ENCODE measurements at regions not wholly inside any gene's neighbourhood (a gene's known extent, or its start where the extent isn't known, plus 50 kb on each side); places are given as distances from the start of the nearest gene placed in this dataset.
"Not testable (repeated sequence)": the region's sequence is repeated elsewhere in the genome, so short reads cannot be mapped to it uniquely, and the experiment has no call there.

DNA sequence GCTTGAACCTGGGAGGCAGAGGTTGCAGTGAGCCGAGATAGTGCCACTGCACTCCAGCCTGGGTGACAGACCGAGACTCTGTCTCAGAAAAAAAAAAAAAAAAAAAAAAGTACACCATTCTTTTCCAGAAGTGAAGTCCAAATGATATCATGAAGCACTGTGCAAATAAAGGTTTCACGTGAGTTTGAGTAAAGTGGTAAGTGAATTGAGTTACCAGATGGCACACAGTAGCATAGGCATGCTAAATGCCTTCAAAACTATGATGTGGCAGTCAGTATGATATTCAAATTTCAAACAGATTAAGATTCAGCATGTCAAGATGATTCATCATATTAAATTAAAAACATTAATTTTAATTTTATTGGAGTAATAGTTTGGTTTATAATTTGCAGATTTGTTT is 195.2 kb downstream of the TAF11L14 start:
- no peak for DNase-seq

DNA sequence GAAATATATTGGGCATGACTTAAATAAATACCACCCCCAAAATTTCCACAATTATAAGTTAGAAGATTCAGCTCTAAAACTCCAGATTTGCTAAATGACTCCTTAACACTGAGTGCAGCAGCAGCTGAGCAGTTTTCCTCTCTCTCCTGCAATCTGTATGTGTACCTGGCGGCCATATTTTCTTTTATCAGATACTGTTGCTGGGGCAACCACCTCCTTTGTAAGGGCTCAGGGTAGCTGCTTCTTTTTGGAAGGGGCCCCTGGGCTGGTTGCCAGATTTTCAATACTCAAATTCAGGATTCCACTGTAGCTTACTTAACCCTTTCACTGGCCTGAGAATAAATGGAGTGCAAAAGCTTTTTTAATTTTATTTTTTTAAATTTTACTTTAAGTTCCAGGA is 197.0 kb downstream of the TAF11L14 start:
- DNase-seq = no peak

DNA sequence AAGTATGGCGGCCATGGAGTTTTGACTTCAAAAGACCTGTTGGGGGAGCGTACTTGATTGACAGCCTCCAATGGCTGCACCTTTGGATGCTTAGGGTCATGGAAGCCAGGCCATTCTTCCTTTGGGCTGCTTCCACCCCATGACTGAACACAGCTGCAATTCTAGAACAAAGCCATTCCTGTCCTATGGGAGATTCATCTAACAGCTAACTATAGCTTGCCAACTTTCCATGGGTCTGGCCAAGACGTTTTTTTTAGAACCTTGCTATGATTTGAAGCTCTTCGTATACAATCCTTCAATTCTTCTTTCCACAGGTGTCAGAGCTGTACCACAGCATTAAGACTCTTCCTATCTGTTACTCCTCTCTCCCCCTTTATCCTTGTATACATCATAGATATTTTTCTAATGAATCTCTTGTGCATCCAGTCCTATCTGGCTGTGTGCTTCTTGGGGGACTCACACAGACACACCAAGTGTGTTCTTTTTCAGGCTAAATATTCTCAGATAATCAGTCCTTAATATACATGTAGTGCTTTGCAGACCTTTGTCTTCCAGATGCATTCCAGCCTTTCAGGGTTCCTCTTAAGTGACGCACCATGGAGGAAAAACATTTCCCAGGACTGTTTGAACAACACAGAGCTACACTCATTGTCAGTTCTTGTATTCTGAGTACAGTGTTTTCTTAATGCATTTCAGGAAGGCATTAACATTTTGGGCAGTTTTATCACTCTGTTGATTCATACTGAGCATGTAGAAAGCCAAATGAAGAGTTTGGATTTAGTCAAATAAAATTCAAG is 198.9 kb downstream of the TAF11L14 start:
- DNase-seq = no peak

DNA sequence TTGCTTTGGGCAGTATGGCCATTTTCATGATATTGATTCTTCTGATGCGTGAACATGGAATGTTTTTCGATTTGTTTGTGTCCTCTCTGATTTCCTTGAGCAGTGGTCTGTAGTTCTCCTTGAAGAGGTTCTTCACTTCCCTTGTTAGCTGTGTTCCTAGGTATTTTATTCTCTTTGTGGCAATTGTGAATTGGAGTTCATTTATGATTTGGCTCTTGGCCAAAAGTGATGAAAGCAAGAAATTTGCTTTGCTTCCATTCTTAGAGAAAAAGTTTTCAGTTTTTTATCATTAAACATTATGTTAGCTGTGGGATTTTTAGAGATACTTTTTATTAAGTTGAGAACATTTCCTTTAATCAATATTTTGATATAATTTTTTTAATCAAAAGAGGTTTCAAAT is 203.5 kb downstream of the TAF11L14 start:
- no peak for DNase-seq

DNA sequence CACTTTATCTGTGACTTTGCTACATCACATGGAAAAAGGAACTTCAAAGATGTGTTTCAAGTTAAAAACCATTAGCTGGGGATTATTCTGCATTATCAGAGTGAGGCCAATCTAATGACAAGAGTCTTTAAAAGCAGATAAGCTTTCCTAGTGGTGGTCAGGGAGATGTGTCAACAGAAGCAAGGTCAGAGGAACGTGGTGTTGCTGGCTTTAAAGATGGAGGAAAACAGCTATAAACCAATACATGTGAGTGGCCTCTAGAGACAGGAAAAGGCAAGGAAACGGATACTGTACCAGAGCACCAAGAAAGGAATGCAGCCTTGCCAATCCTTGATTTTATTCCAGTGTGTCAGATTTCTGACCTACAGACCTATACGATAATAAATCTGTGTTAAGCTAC is 204.2 kb downstream of the TAF11L14 start:
- DNase-seq = no peak

DNA sequence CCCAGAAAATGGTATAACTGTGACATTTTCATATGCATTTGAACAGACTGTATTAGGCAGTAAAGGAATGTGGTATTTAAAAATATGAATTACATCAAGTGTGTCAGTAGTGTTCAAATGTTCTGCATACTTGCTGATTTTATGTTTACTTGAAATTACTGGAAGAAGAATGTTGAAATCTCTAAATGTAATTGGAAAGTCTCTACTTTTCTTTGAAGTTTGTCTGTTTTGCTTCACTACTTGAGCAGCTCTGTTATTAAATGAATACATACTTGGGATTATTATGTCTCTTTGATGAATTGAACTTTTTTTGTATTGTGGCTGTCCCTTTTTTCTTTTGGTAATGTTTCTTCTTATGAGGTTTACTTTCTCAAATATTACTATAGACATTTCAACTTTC is 205.6 kb downstream of the TAF11L14 start:
- DNase-seq = no peak

DNA sequence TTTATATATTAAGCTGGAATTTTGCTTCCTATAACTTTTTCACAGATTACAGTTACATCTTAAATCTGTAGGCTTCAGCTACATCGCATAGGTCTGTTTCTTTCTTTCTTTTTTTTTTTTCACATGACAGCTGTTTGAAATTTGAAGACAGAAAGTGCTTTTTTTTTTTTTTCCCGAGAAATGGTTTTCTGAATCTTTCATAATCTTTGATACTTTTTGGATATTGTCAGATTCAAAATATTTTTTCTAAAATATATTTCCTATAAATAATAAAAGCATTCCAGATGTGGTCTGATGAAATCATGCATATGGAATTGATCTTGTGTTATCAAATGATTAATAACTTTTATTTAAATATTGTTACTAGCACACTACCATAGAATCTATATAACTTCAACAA is 212.2 kb downstream of the TAF11L14 start:
- DNase-seq = no peak

DNA sequence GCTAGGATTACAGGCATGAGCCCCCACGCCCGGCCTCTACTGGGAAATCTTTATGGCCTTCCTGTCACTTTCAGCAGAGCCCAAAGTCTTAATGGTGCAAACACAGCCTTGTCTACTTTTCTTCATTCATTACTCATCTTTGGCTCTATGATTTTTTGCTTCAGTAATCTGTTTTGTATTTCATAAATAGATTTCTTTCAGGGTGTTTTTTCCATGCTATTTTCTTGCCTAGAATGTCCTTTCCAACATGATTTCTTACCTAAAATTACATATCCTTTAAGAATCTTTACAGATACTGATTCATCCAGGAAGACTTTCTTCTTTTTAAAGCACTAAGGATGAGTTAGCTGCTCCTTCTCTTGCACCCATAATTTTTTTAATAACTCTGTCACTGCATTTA is 213.0 kb downstream of the TAF11L14 start:
- no peak for DNase-seq

DNA sequence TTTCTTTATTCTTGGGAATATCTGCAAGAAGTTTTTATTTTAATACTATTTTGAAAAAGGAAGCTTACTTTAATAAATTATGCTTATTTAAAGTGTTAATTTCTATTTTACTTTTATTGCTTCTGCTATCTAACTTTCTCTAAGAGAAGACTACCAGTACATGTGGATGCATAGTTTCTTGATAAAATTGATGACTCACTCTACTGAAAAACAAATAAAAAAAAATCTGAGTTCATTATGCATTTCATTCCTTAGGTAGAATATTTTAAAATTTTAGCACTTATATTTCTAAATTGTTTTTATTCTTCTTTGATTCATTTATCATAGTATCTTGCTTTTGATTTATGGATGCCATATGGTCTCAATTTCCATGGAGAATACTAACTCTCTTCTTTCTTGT is 217.9 kb downstream of the TAF11L14 start:
- no peak for DNase-seq

DNA sequence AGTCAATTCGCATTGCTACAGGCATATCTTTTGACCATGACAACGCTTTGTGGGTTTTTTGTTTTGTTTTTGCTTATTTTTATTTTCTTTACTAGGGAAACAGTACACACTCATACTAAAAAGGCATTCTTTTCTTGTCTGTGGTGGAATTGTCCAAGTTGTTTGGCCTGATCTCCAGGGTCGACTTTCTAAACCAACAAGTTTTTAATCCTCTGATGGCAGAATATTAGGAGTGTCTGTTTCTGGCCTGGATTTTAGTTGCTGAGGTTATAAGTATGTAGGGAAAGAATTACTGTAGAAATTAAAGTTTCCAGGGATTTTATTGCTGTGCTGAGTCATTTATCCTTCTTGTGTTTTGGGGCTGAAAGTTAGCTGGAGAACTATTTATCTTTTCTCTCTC is 218.5 kb downstream of the TAF11L14 start:
- no peak for DNase-seq

DNA sequence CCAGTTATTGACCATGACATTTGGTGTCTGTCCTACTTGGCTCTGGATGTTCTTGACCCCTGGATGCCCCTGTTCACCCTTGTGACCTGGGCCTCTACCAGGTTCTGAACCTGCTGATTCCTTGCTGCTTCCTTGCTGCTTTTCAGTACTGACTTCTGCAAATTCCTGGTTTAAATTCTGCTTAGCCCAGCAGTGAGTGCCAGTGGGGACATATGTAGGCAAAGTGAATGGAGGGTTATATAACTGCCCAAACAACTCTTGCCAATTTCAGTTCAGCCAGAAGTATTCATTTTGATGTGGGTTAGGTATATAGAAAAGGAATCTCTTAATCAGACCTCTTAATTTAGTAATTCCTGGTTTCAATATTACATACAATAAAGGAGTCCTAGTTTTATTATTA is 220.6 kb downstream of the TAF11L14 start:
- DNase-seq = no peak

DNA sequence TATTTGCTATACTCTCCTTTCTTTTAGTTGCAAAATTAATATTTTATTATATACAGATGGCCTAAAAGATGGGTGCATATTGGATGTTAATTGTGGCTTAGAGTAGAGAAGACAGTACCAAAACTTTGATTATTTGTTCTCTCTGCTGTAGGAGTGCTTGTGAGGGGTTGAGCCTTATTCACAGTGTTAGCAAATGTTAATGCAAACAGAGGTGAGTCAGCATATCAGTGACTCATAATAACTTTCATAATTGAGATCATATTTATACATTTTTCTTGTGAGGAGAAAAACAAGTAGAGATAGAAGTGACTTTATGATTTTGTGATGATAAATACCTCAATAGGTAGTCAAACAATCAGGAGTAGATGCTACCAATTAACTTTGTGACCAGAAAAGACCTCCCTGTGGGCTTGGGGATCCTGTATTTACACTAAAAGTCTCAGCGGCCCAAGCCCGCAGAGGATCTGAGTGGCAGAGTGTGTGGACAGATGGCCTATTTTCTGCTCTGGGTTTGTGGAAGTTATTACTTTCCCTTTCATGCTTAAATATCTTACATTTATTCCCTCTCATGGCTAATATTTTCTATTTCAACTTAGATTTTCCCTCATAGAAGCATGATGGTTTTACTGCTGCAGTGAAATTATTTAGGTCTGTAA is 226.5 kb downstream of the TAF11L14 start:
- no peak for DNase-seq

DNA sequence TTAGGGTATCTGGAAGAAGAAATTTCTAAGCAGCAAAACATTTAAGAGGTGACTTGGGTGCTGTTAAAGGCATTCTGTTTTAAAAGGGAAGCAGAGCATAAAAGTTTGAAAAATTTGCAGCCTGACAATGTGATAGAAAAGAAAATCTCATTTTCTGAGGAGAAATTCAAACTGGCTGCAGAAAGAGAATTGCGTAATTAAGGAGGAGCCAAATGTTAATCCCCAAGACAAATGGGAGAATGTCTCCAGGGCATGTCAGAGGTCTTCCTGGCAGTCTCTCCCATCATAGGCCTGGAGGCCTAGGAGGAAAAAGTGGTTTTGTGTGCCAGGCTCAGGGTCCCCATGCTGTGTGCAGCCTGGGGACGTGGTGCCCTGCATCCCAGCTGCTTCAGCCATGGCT is 230.6 kb downstream of the TAF11L14 start:
- not testable (repeated sequence) for DNase-seq

DNA sequence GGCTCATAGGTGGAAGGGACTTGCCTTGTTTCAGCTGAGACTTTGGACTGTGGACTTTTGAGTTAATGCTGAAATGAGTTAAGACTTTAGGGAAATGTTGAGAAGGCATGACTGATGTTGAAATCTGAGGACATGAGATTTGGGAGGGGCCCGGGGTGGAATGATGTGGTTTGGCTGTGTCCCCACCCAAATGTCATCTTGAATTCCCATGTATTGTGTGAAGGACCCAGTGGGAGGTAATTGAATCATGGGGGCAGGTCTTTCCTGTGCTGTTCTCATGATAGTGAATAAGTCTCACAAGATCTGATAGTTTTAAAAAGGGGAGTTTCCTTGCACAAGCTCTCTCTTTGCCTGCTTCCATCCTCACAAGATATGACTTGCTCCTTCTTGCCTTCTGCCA is 231.7 kb downstream of the TAF11L14 start:
- DNase-seq = not testable (repeated sequence)

DNA sequence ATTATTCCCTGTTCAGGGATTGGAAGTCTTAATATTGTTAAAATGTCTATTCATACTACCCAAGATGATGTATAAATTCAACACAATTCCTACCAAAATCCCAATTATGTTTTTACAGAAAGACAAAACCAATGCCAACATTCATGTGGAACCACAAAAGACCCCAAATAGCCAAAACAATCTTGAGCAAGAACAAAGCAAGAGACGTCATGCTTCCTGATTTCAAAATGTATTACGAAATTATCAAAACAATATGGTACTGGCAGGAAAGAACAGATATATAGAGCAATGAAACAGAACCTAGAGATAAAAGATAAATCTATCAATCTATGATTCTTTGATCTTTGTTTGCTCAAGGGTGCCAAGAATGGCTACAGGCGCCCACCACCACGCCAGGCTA is 237.9 kb downstream of the TAF11L14 start:
- DNase-seq = no peak

DNA sequence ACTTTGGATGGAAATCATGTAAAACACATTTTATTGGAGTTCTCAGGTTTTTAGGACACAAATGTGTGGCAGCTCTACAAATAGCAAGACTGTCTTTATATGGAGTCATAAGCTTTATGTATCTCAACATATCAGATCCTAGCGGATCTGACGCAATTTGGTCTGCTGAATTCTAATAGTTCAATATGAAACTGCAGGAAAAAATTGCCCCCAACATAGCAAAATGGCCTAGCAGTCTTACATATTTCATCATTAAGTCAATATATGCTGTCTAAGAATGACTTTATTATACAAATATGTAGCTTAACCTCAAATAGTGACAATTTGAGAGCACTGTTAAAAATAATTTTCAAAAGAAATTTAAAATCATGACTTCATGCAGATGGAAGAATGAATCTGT is 244.3 kb downstream of the TAF11L14 start:
- no peak for DNase-seq

DNA sequence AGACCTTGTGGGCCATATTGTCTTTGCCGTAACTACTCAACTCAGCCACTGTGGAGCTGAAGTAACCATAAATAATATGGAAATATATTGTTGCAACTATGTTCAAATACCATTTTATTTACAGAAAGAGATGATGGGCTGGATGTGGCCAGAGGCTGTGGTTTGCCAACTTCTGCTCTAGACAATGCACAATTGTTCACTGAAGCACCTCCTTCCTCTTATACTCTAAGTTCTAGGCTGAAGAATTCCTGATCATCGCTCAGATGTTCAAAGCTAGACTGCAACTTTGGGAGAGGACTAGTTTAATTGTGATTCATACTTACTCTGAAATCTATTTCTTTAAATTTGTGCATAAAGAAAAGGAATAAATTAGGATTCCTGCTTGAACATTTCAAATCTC is 245.0 kb downstream of the TAF11L14 start:
- DNase-seq = no peak

DNA sequence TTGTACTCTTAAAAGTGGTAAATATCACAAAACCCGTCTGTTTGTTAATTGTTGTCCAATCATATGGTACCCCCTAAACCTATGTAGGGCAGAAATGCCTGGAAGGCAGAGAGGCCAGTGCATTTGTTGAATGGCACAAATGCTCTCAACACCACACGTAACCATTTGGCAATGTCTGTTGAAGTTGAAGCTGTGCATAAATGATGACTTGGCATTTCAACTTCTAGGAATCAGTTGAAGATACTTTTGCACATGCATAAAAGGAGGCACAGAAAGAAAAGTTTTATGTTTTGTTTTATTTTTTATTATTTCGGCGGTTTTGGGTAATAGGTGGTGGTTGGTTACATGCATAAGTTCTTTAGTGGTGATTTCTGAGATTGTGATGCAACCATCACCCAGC is 246.6 kb downstream of the TAF11L14 start:
- no peak for DNase-seq

DNA sequence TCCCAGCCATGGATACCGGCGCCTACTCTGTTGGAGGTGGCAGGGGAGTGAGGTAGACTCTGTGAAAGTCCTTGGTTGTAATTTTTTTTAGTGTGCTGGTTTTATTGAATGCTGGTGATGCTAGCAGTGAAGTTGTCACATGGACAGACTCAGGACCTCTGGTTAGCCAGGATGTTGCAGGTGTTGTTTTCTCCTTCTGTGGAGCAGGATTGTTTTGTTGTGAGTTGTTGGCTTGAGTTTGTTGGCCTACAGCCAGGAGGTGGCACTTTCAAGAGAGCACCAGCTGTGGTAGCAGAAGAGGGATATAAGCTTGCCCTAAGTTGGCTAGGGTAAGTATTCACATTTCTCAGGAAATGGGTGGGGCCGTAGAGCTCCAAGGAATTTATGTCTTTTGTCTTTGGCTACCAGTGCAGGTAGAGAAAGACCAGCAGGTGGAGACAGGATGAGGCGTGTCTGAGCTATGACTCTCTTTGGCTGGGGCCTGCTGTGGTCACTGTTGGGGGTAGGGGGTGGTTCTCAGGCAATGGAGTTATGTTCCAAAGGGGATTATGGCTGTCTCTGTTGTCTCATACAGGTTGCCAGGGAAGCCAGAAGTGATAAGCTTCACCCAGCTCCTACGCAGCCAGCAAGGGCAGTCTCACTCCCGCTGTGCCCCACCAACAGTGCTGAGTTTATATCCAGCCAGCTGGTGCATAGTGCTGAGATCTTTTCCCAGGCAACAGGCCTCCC is 248.7 kb downstream of the TAF11L14 start:
- DNase-seq = no peak

DNA sequence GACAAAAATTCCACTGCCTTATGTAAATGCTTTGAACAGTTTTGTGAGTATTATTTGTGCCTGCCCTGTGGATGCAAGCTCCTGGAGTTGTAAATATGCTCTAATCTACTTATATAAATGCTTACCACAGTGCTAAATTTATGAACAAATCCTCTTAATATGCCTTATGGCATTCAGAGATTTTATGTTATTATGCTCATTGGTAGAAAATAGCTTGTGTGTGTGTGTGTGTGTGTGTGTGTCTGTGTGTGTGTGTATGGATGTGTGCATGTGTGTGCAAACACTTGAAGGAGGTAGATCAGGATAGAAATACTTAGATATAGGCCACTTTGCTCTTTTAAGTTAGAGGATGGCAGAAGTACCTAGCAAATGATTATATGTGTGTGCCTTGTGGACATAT is 253.9 kb downstream of the TAF11L14 start:
- no peak for DNase-seq

DNA sequence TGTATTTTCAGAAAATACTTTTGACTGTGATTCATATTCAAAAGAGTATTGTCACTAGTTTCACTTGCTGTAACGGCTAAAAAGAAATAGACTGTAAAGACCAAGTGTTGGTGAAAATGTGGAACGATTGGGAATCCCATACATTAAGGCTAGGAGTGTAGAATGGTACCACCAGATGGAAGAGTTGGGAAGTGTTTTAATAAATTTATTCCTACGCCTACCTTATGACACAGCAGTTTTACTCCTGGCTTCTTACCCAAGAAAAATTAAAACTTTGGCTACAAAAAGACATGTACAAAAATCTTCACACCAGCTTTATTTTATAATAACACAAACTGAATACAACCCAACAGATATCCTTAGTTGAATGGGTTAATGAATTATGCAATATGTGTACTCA is 256.2 kb downstream of the TAF11L14 start:
- DNase-seq = no peak

DNA sequence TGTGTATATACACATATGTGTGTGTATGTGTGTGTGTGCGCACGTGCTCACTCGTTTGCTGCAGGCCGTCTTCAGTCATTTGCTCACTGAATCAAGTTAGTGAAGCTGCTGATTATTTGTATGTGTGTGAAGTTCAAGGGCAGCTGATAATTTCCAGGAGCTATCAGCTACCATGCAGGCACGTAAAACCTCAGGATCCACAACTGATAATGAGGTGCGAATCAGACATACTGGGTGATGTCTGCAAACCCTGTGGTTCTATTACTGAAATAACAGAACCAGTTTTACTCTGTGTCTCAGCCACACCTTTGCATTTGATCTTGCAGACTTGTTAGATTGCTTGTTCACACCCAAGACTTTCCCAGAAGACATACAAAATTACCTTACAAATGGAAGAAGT is 257.6 kb downstream of the TAF11L14 start:
- no peak for DNase-seq

DNA sequence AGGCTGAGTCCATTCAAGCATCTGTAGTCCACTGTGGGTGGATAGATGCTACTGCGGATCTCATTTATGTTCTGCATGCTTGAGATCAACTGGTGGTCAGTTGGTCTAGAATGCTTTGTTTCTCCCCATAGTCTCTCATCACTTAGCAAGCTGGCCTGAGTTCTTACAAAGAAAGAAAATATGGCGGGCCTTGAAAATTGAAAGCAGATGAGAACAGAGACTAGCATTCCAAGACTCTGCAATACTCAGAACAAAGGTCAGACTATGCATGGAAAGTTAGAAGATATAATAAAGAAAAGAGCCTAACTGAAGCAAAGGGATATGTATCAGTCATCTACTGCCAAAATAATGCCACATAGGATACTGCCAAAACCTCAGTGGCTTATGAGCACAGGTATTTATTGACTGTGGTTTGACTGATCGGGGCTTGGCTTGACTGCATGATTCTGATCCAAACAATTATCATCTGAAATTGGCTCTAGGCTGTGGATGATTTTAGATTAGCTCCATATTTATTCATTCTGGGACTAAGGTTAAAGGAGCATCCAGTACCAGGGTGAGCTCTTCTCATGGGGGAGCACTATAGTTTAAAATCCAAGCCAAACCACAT is 258.9 kb downstream of the TAF11L14 start:
- DNase-seq = no peak
